Left hindlimb (tissue), 1 donor: ENCODE measurements at regions not wholly inside any gene's neighbourhood (a gene's known extent, or its start where the extent isn't known, plus 50 kb on each side); places are given as distances from the start of the nearest gene placed in this dataset.
"Not testable (repeated sequence)": the region's sequence is repeated elsewhere in the genome, so short reads cannot be mapped to it uniquely, and the experiment has no call there.

Source experiments
- DNase-seq: peaks from one replicate; pipeline ENCODE4 v3.0.0-alpha.2; 2018

DNA sequence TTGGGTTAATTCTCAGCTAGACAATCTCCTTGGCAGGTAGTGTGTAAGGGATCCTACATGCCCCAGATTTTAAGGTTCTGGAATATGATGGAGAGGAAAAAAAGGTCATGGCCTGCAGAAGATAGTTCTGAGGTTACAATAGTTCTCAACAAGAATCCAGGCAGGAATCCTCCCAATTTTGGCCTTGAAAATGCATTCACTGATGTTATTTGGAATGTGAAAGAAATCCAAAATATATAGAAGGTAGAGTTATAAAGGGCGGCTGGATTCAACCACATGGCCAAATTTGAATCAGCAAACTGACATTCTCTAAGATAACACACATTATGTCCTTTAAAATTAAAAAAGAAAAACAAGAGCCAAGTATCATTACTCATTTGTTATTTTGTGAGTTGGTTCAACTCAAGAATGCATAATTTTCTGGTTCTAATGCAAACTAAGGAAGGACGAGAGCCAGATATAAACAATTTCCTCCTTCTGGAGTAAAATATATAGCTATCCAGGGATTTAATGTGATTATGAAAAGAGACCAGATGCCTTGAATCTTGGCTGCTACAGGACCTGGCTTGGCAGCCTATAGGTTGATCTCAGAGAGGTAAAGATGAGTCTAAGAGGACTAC, 177.0 kb upstream of the G2E3 start:
- no peak for DNase-seq

DNA sequence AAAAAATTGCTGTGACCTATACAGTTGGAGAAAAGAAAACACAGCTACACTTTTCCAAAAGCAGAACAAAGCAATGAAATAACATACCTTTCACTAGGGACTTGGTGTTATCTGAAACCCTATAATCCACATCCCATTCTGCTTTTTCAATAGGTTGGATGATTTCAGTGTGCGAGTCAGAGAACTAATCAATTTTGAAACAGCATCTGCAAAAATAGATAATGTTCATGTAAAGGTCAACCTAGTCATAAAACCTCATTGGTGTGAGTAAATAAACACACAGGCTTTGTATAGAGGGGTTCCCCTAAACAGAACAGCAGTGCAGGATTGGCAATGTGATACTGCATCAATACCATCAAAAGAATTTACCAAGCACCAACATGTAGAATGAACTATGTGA, 173.0 kb upstream of the G2E3 start:
- no peak for DNase-seq

DNA sequence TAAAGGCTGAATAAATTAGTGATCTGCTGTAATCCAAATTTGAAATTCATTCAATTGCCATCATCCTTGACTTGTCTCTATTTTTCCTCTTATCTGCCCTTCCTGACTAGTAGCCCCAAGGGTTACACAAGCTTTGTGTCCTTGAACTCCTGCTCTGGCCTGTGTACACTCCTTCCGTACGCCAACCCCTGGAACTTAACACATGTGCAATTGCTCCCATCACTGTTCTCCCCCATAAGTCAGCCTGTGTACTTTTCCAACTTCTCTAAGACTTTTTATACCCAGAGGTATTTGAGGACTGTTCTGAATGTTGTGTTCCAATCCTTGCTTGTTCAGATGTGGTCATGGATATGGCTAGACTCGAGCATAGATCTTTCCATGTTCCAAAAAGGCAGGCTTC, 171.1 kb upstream of the G2E3 start:
- no peak for DNase-seq

DNA sequence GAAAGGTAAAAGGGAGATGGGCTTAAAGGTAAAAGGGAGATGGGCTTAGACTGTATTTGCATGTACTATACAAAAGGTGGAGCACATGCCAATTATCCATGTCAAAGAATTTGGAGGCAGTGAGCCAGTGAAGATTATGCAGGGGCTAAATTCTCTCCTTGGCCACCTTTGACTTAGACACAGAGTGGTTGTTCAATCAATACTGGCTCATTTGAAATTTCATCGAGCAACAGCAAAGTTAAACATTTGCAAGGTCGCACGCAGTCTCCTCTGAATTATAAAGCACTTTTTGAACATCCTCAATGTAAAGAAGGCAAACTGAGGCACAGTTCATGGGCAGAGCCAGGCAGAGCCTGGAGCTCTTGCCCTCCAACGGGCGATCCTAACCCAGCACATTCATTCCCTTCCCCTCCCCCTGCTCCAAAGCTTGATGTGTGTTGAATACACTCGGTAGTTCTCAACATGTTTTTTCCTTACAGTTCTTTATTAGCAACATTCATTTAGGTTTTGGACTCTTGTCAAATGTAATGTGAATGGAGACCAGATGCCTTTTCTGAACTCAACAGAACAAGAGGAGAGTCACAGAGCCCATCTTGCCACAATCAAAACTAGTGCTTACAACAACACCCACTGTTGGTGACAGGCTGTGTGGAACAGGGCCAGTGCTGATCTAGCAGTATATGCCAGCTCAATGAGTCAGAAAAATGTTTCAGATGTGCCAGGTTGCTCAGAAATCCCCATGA, 169.7 kb upstream of the G2E3 start:
- DNase-seq, result no peak

DNA sequence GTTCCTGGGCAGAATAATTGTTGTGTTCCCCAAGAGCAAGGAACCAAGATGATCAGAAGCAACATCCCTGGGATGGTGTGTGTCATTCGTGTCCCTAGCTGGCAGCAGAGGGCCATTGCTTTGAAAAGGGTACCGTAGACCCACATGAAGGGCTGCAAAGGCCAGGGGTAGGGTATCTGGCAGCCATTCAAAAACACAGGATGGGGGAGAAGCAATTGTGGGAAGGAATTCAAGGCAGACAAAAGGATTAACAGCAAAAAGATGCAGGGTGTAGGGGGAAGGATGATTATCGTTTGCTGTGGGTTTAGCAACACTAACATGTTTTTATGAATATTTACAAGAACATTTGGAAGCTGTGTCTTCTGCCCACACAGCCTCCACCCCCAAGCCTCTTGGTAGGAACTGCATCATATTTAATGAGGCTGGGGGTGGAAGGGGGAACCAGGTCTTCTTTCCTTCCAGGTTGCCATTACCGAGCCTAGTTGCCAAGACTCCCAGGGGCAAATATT, 169.0 kb upstream of the G2E3 start:
- no peak for DNase-seq

DNA sequence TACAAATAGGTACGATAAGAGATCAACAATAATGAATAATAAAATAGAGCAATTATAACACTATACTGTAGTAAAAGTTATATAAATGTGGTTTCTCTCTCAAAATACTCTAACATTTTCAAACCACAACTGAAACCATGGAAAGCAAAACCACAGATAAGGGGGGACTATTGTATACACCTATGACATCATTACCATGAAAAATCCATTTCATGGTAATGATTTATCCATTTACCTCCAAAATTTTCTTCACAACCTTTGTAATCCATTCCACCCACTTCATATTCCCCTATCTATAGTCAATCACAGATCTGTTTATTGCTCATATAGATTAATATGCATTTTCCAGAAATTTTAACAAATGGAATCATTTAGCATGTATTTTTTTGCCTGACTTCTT, 163.9 kb upstream of the G2E3 start:
- DNase-seq, result no peak

DNA sequence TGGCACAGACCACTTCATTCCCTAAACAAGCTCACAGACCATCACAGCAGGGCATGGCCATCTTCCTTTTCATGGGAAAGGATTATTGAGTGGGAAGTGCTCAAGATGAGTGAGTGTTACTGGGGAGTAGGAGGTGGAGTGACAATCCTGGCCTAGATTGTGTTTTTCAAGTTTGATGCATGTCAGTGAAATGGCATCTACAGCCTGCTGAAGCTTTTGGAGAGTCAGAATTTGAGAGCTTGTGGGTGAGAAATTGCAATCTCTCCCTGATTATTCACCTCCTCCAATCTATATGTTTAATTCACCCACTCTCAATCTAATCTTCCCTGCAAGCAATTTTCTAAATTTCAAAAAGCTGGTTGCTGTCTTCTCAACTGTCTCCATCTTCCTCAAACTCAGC, 156.1 kb upstream of the G2E3 start:
- no peak for DNase-seq

DNA sequence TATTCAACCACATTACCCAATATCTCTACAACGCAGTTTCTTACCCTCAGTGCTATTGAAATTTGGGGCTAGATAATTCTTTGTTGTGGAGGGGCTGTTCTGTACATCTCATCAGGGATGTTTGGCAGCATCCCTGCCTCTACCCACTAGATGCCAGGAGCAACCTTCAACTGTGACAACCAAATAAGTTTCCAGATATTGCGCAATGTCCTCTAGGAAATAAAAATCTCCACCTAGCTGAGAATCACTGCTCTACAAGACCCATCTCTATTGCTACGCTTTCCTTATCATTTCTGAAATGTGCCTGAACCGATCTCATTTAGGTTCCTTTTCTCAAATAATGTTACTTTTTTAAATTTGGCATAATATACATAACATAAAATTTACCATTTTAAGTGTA, 155.2 kb upstream of the G2E3 start:
- no peak for DNase-seq

DNA sequence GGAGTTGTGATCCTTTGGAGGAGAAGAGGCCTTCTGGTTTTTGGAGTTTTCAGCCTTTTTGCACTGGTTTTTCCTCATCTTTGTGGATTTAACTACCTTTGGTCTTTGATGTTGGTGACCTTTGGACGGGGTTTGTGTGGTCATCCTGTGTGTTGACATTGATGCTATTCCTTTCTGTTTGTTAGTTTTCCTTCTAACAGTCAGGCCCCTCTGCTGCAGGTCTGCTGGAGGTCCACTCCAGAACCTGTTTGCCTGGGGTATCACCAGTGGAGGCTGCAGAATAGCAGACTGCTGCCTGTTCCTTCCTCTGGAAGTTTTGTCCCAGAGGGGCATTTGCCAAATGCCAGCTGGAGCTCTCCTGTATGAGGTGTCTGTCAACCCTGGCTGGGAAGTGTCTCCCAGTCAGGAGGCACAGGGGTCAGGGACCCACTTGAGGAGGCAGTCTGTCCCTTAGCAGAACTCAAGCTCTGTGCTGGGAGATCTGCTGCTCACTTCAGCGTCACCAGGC, 149.4 kb upstream of the G2E3 start:
- DNase-seq, result not testable (repeated sequence)

DNA sequence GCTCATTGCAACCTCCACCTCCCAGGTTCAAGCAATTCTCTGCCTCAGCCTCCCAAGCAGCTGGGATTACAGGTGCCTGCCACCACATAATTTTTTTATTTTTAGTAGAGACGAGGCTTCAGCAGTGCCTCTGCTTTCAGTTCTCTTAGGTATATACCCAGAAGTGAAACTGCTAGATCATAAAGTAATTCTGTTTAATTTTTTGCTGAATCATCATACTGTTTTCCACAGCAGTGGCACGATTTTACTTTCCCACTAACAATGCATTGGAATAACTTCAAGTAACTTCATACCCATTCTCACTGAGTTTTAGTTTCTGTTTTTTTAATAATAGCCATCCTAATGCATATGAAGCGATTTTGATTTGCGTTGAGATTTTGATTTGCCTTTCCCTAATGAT, 148.0 kb upstream of the G2E3 start:
- DNase-seq, result no peak

DNA sequence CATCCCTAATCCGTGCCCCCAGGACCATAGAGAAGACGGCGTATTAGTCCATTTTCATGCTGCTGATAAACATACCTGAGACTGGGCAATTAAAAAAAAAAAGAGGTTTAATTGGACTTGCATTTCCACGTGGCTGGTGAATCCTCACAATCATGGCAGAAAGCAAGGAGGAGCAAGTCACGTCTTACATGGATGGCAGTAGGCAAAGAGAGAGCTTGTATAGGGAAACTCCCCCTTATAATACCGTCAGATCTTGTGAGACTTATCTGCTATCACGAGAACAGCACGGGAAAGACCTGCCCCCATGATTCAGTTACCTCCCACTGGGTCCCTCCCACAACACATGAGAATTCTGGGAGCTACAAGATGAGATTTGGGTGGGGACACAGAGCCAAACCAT, 145.8 kb upstream of the G2E3 start:
- DNase-seq, result not testable (repeated sequence)

DNA sequence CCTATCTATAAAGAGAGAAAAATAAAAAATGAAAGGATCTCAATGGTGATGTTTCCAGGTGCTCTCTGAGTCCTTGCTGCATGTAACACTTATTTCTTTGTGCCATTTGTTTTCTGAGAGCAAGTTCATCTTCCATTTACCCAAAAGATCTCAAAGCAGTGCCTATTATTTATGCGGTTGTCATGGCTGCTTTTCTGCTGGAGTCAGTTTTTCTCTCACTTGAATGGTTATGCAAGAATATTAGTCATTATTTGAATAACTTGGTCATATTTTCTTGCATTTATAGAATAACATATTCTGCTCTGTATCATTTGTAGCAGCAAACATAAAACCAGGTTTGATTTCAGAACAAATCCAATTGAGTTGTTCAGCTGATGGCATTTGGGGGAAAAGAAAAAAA, 141.8 kb upstream of the G2E3 start:
- DNase-seq, result no peak

DNA sequence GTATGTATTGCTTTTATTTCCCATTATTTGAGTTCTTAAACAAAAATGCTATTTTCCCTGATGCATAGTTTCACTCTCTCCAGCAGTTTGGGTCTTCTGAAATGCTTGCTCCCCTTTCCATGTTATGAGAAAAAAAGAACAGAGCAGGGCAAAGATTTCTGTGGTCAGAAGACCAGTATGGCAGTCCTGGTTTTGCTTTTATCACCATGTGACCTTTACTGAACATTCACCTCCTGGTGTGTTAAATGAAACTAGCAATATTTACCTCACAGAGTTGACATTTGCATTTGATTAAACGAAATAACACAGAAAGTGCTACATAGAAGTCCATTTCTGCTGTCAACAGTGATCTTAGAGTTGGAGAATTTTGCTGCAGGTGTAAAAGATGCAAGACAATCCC, 141.0 kb upstream of the G2E3 start:
- DNase-seq, result no peak

DNA sequence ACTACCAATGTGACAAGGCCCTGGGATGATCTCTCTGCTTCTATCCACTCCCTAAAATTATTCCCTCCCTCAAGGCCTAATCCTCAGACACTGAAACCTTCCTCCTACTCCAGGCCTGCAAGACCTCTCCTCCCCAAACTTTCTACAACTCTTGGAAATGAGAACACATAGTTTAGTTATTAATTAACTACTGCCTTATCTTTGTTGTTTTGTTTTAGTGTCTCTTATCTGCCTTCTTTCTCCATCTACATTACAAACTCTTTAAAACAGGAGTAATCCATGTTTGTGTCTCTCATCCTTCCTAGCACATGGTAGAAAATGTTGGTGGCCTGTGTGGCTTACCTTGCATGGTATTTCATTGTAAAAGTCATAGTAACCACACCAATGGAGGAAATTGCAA, 139.9 kb upstream of the G2E3 start:
- DNase-seq, result no peak

DNA sequence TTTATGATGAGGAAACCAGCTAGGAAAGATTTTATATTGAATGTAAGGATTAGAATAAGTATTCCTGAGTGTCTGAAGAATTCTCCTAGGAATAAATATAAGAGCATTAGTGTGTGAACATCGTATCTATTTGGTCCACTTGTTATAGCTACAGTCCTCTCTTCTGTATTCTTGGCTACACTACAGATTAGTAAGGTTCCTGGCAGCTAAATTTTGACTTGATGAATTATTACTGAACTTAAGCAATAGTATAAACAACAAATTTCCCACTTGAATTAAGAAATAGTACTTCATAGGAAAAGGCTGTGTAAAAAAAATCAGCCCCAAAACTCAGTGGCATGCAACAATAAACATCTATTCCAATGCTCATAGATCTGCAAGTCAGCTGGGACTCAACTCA, 138.4 kb upstream of the G2E3 start:
- DNase-seq, result no peak

DNA sequence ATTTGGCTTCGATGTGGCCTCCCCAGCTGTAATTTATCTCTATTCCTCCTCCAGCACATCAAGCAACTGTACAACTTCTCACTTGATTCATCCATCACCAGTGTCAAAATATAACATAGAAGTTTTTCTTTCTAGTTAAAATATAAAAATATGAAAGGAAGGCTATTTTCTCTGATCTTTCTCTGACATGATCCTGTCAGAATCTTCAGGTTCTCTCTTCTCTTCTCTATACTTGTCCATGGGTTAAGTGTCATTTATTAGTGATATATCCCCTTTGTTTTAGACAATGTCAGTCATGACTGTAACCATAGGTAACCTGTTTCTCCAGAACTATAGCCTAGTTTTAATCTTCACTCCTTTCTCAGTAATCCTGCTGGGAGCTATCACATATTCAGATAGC, 132.5 kb upstream of the G2E3 start:
- DNase-seq, result no peak

DNA sequence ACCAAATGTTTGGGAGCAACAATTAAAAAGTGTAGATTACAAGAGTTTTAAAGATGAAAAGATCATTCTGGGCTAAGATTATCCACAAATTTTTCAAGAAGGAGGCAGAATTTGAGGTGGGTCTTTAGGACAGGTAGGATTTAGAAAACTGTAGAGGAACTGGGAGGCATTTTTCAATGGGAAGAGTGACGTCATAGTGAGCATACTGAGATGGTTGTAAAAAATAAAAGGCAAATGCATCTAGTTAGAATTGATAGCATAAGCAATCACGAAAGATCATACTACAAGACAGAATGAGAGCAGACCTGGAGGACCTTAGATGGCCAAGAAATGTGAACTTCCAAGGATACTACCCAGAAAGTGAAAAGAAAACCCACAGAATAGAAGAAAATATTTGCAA, 131.6 kb upstream of the G2E3 start:
- DNase-seq, result no peak

DNA sequence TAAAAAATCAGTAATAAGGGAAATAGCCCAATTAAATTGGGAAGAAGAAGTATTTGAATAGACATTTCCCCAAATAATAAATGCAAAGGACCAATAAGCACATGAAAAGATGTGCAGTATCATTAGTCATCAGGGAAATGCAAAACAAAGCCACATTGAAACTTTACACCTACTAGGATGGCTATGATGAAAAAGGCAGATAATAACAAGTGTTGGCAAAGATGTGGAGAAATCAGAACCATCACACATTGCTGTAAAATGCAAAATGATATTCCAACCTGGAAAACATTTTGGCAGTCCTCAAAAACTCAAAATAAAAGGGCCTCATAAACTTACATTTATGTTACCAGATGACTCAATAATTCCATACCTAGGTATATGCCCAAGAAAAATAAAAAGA, 131.1 kb upstream of the G2E3 start:
- DNase-seq, result no peak

DNA sequence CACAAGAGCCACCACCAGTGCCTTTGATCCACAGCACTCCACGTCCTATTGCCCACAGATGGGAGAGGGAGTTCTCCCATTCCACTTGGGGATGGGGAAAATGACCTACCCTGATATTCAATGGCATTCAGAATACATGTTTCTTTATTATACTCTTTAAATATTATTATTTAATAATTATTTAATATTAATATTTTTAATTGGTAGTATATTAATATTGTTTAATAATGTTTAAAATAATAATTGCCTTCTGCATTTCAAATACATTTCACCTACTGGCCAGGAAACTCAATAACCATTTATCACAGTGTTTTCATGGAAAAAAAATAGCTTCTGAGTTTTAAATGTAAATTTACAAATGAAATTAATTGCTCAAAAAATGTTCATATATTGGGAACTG, 127.4 kb upstream of the G2E3 start:
- DNase-seq, result no peak

DNA sequence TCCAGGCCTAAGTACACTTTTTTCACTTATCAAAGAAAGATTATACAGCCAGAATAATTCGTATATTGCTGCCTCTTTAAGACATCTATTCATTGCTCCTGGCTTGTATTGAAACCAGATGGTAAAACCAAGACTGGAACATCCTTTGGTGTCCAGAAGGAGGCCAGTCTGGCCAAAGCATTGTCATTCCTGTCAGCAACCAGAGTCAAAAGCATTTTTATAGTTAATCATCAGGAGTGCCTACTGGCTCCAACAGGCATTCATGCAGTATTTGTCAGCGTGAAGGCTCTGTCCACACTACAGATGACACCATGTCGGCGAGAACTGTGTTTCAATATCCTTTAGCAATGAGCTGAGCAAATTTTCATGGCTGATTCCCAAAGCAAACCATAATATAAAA, 118.0 kb upstream of the G2E3 start:
- no peak for DNase-seq

DNA sequence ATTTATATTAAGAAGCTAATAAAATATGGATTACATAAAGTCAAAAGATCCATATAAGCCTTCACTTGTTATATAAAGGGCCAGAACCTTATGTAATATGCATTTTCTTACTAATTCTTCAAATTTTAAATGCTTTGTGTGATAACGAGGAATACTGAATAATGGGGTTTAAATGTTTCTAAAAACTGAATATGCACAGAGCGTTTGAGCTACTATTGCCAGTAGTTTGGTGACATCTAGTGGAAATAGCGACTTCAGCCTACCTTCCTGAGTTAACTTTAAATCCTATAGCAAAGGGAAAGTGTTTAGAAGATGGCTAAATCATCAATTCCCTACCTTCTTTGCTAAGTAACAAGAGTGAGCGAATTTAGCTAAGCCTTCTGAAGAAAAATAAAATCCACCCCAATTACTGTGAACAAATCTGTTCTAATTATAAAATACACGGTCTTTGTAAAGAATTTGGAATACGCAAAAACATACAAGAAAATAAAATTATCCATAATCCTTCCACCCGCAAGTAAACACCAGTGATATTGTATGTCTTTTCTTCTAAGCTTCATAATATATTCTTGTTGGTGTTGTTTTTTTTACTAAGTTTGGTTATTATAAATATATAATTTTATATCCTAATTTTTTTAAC, 115.5 kb upstream of the G2E3 start:
- no peak for DNase-seq

DNA sequence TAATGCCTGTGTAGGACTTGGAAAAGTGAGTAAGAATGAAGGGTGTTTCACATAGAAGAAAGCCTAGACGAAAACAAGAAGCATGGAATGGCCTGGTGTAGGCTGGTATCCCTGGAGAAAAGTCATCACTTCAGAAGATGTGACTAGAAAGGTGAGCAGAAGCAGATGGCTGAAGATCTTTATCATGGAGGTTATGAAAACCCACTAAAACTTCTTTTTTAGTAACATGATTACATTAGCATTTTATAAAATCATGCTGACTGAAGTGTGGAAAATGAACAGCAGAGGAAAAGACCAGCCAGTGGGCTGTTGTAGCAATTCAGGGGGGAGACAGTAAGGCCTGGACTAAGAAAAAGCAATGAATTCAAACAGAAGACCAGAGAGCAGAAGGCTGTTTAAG, 114.5 kb upstream of the G2E3 start:
- DNase-seq, result no peak

DNA sequence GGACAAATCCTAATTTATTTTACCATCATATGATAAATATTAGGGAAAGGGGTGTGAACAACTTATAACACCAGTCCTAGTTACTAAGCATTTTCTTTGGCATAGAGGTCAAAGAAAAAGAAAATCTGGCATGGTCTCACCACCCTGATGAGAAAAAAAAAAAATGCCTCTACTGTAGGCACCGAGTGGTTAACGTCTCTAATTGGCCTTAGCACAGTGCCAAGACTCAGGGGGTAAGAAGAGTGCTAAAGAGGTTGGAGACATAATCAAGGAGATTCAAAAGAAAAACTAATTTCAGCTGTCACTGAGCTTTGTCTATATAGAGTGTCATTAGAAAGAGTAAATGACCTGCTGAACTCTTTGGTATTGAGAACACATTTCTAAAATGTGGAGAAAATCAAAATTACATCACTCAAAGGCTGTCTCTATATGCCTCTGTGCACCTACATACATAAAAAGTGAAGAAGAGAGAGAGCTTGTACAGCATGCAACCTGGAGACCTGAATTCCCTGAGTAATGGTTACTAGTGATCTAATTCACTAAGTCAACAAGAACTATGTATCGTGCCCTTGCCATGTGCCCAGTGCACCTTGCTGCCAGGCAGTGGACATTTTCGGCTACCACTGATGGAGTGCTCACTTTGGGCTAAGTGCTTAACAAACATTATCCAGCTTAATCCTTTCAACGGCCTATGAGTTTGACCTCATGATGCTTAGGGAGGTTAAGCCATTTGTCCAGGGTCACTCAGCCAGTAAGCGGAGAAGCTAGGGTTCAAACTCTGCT, 113.8 kb upstream of the G2E3 start:
- no peak for DNase-seq
